ENCODE measurements at regions not wholly inside any gene's neighbourhood (a gene's known extent, or its start where the extent isn't known, plus 50 kb on each side); places are given as distances from the start of the nearest gene placed in this dataset.

- TF ChIP-seq, protein P1, sequence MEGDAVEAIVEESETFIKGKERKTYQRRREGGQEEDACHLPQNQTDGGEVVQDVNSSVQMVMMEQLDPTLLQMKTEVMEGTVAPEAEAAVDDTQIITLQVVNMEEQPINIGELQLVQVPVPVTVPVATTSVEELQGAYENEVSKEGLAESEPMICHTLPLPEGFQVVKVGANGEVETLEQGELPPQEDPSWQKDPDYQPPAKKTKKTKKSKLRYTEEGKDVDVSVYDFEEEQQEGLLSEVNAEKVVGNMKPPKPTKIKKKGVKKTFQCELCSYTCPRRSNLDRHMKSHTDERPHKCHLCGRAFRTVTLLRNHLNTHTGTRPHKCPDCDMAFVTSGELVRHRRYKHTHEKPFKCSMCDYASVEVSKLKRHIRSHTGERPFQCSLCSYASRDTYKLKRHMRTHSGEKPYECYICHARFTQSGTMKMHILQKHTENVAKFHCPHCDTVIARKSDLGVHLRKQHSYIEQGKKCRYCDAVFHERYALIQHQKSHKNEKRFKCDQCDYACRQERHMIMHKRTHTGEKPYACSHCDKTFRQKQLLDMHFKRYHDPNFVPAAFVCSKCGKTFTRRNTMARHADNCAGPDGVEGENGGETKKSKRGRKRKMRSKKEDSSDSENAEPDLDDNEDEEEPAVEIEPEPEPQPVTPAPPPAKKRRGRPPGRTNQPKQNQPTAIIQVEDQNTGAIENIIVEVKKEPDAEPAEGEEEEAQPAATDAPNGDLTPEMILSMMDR (IDR thresholded peaks at IDR 0.05): no peak
- TF ChIP-seq POLR2A (IDR thresholded peaks at IDR 0.05): no peak
These were observed 156.6 kb upstream of the ID2 start for GRCh38 chr2:8525236-8525581.
